ENCODE measurements at regions not wholly inside any gene's neighbourhood (a gene's known extent, or its start where the extent isn't known, plus 50 kb on each side); places are given as distances from the start of the nearest gene placed in this dataset.
A peak's percentile ranks its signal among the peaks of the same experiment; 100 is the strongest.

DNA sequence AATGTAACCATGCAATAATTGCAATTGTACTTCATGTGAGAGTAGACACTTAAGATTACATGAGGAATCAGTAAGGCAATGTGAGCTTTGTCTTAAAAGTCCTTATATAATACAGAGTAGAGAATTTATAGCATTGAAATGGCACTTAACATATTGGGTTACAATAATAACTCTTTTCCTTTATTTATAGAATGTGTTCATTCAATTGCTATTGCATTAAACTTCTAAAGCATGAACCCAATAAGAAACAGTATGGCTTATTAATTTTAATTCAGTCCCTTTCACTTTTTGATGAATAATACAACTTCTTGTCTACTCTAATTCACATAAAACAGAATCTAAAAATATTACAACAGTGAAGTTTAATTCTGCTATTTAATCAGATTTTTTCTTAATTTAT, 174.2 kb upstream of the PABPC4L start:
- CTCF ChIA-PET, result interaction anchor here (1.0 kb wide), 1 partner anchor 1221 kb away, joined by 5 read pairs; no protein-coding TSS in a partner anchor
- no peak for DNase-seq
- intact Hi-C loops (cut with micrococcal nuclease; ENCODE audit: unreplicated experiment), result no loop called here
- Histone ChIP-seq H3K9me3 (ENCODE audit: insufficient read depth, low read depth) (no peaks in the 10 kb centered on the region), H3K4me2 (no peak overlapping the region), H2AFZ (no peak overlapping the region), H3K27me3 (ENCODE audit: insufficient read depth, low read depth) (no peaks in the 10 kb centered on the region), H3K9me2 (ENCODE audit: insufficient read depth) (no peaks in the 10 kb centered on the region), H3F3A (ENCODE audit: insufficient read depth, low read depth) (no peaks in the 10 kb centered on the region), H3K27ac (no peak overlapping the region), H3K4me1 (replicated peaks; ENCODE audit: insufficient read depth) (no peaks in the 10 kb centered on the region), H4K20me1 (ENCODE audit: insufficient read depth) (no peaks in the 10 kb centered on the region), H3K79me2 (ENCODE audit: low read depth) (no peaks in the 10 kb centered on the region), H3K36me3 (ENCODE audit: low read depth) (no peaks in the 10 kb centered on the region), H3K4me3 (no peak overlapping the region)
- POLR2A ChIA-PET (ENCODE audit: unreplicated experiment), result no interaction called here
- no peak for TF ChIP-seq EZH2 (IDR thresholded peaks at IDR 0.05; ENCODE audit: low read depth)
- TF ChIP-seq, protein P1, sequence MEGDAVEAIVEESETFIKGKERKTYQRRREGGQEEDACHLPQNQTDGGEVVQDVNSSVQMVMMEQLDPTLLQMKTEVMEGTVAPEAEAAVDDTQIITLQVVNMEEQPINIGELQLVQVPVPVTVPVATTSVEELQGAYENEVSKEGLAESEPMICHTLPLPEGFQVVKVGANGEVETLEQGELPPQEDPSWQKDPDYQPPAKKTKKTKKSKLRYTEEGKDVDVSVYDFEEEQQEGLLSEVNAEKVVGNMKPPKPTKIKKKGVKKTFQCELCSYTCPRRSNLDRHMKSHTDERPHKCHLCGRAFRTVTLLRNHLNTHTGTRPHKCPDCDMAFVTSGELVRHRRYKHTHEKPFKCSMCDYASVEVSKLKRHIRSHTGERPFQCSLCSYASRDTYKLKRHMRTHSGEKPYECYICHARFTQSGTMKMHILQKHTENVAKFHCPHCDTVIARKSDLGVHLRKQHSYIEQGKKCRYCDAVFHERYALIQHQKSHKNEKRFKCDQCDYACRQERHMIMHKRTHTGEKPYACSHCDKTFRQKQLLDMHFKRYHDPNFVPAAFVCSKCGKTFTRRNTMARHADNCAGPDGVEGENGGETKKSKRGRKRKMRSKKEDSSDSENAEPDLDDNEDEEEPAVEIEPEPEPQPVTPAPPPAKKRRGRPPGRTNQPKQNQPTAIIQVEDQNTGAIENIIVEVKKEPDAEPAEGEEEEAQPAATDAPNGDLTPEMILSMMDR (conservative IDR thresholded peaks at IDR 0.05), result no peak
- BruUV-seq (replicated peaks), result no TSS peak

- H3K36me3 ChIP-seq (ENCODE audit: low read depth), result no peaks in the 10 kb centered on the region
- no peaks in the 10 kb centered on the region for H3K27me3 ChIP-seq (ENCODE audit: insufficient read depth, low read depth)
- no peaks in the 10 kb centered on the region for H4K20me1 ChIP-seq (ENCODE audit: insufficient read depth)
- intact Hi-C loops (cut with micrococcal nuclease; ENCODE audit: unreplicated experiment), result no loop called here
- ChIA-PET CTCF (no interaction called here), POLR2A (ENCODE audit: unreplicated experiment) (no interaction called here)
- BruUV-seq (replicated peaks), result no TSS peak
- no peaks in the 10 kb centered on the region for H3K9me3 ChIP-seq (ENCODE audit: insufficient read depth, low read depth)
- TF ChIP-seq, protein P1 (conservative IDR thresholded peaks at IDR 0.05), result no peak
- TF ChIP-seq EZH2 (IDR thresholded peaks at IDR 0.05; ENCODE audit: low read depth), result no peak
- H3K4me2 ChIP-seq, result no peak overlapping the region
- no peaks in the 10 kb centered on the region for H3K9me2 ChIP-seq (ENCODE audit: insufficient read depth)
- no peak overlapping the region for H2AFZ ChIP-seq
- DNase-seq, result peak in 1 of 2 experiments; percentile 35
- no peaks in the 10 kb centered on the region for H3F3A ChIP-seq (ENCODE audit: insufficient read depth, low read depth)
- no peaks in the 10 kb centered on the region for H3K4me1 ChIP-seq (replicated peaks; ENCODE audit: insufficient read depth)
- no peak overlapping the region for H3K4me3 ChIP-seq
- H3K27ac ChIP-seq, result no peak overlapping the region
- H3K79me2 ChIP-seq (ENCODE audit: low read depth), result no peaks in the 10 kb centered on the region
Measured at GRCh38 chr4:134365852-134366251, 164.3 kb upstream of the PABPC4L start.

DNA sequence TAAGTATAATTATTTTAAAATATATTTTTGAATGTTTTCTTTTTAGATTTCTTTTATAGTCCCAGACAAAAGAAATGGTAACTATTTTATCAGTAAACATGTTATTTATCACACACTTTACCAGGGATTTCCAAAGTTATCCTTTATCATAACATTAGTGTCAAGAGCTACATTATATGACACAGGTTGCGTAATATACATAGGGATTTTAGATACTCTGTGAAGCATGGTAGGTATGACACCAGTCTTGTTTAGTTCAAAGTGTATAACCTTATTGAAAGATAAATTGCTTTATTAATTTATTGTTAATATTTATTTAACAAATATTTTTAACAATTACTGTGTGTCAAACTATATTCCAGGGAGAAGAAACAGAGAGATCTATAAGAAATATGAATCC, 163.3 kb upstream of the PABPC4L start:
- Histone ChIP-seq H3K27ac (no peak overlapping the region), H3K4me1 (replicated peaks; ENCODE audit: insufficient read depth) (no peaks in the 10 kb centered on the region), H3K27me3 (ENCODE audit: insufficient read depth, low read depth) (no peaks in the 10 kb centered on the region), H3K4me3 (no peak overlapping the region), H3K9me3 (ENCODE audit: insufficient read depth, low read depth) (no peaks in the 10 kb centered on the region), H3K36me3 (ENCODE audit: low read depth) (no peaks in the 10 kb centered on the region), H2AFZ (no peak overlapping the region), H3K79me2 (ENCODE audit: low read depth) (no peaks in the 10 kb centered on the region), H4K20me1 (ENCODE audit: insufficient read depth) (no peaks in the 10 kb centered on the region), H3K4me2 (no peak overlapping the region), H3F3A (ENCODE audit: insufficient read depth, low read depth) (no peaks in the 10 kb centered on the region), H3K9me2 (ENCODE audit: insufficient read depth) (no peaks in the 10 kb centered on the region)
- intact Hi-C loops (cut with micrococcal nuclease; ENCODE audit: unreplicated experiment), result no loop called here
- POLR2A ChIA-PET (ENCODE audit: unreplicated experiment), result no interaction called here
- BruUV-seq (replicated peaks), result no TSS peak
- TF ChIP-seq, protein P1 (conservative IDR thresholded peaks at IDR 0.05), result no peak
- TF ChIP-seq EZH2 (IDR thresholded peaks at IDR 0.05; ENCODE audit: low read depth), result no peak
- CTCF ChIA-PET, result no interaction called here
- DNase-seq, result no peak
